ENCODE measurements at regions not wholly inside any gene's neighbourhood (a gene's known extent, or its start where the extent isn't known, plus 50 kb on each side); places are given as distances from the start of the nearest gene placed in this dataset.
"Not testable (repeated sequence)": the region's sequence is repeated elsewhere in the genome, so short reads cannot be mapped to it uniquely, and the experiment has no call there.

- DNase-seq: not testable (repeated sequence)
These were observed 101.9 kb upstream of the NCOR2 start for GRCh38 chr12:124669271-124669721.

- DNase-seq: no peak
These were observed 101.2 kb upstream of the NCOR2 start for GRCh38 chr12:124668602-124669001.

- DNase-seq: no peak
These were observed 100.3 kb upstream of the NCOR2 start for GRCh38 chr12:124667506-124668326.

GRCh38 chr12:124666722-124667259, 99.4 kb upstream of the NCOR2 start:
- no peak for DNase-seq

- DNase-seq: no peak
These were observed 98.1 kb upstream of the NCOR2 start for GRCh38 chr12:124665511-124665910.

- no peak for DNase-seq
These were observed 97.1 kb upstream of the NCOR2 start for GRCh38 chr12:124664395-124665111.

GRCh38 chr12:124663771-124664366, 96.5 kb upstream of the NCOR2 start:
- no peak for DNase-seq

GRCh38 chr12:124663206-124663605, 95.8 kb upstream of the NCOR2 start:
- DNase-seq: no peak

- DNase-seq: no peak
These were observed 93.9 kb upstream of the NCOR2 start for GRCh38 chr12:124661341-124661740.

GRCh38 chr12:124660851-124661250, 93.4 kb upstream of the NCOR2 start:
- DNase-seq: peak; percentile 43

- DNase-seq: no peak
These were observed 91.5 kb upstream of the NCOR2 start for GRCh38 chr12:124658806-124659402.

- DNase-seq: no peak
These were observed 90.9 kb upstream of the NCOR2 start for GRCh38 chr12:124658302-124658701.

GRCh38 chr12:124656947-124657434, 89.6 kb upstream of the NCOR2 start:
- no peak for DNase-seq

- peak; percentile 57 for DNase-seq
These were observed 88.5 kb upstream of the NCOR2 start for GRCh38 chr12:124655698-124656516.

GRCh38 chr12:124655048-124655697, 87.8 kb upstream of the NCOR2 start:
- DNase-seq: peak; percentile 57

- DNase-seq: no peak
These were observed 87.2 kb upstream of the NCOR2 start for GRCh38 chr12:124654666-124655047.

GRCh38 chr12:124653169-124653931, 85.9 kb upstream of the NCOR2 start:
- DNase-seq: no peak

- no peak for DNase-seq
These were observed 85.2 kb upstream of the NCOR2 start for GRCh38 chr12:124652661-124653060.

GRCh38 chr12:124651516-124652273, 84.3 kb upstream of the NCOR2 start:
- no peak for DNase-seq

GRCh38 chr12:124650912-124651311, 83.5 kb upstream of the NCOR2 start:
- DNase-seq: no peak
